GM12865 (cell line): ENCODE measurements at regions not wholly inside any gene's neighbourhood (a gene's known extent, or its start where the extent isn't known, plus 50 kb on each side); places are given as distances from the start of the nearest gene placed in this dataset.
"Not testable (repeated sequence)": the region's sequence is repeated elsewhere in the genome, so short reads cannot be mapped to it uniquely, and the experiment has no call there.

ENCODE experiments used
- DNase-seq: peaks from one replicate; pipeline ENCODE4 v3.0.0; 2010; ENCODE audit warnings: low read depth
- H3K4me3 ChIP-seq: 2 replicates; pipeline ENCODE4 v1.5.1; 2011; ENCODE audit warnings: mild to moderate bottlenecking, low read depth, low read length, control low read depth

DNA sequence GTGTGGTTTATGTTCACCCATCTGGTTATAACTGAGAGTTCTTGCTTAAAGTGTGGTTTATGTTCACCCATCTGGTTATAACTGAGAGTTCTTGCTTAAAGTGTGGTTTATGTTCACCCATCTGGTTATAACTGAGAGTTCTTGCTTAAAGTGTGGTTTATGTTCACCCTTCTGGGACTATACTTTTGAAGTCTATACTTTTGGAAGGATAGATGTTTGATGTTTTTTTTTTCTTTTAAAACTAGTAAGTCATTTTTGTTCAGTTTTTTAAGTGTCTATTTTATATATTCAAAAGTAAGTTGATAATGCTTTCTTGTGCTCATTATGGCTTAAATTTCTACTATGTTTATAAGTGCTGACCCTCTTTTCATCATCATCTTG, 155.3 kb downstream of the SYT15 start:
- not testable (repeated sequence) for DNase-seq, H3K4me3 ChIP-seq

- not testable (repeated sequence) for H3K4me3 ChIP-seq, DNase-seq
Measured at GRCh38 chr10:46739919-46740318, 161.0 kb downstream of the SYT15 start.

DNA sequence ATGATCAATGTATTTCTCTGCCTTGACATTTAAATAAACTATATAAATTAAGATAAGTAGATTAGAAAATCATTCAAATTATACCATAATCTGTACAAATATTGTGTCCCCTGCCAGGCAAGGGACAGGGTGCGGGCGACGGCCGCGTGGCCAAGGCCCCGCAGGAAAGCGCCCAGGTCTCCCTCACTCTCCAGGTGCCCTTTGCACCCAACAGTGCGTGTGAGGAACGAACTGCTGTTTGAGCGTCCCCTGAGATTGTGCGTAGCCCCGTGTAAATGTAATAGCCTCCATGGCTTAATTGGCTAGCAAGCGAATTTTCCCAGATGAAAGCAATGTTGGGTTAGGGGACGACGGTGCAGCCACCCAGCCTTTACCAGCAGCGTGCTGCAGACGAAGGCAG, 161.4 kb downstream of the SYT15 start:
- not testable (repeated sequence) for DNase-seq

GRCh38 chr10:46749003-46749402, 162.2 kb upstream of the PTPN20 start:
- not testable (repeated sequence) for H3K4me3 ChIP-seq, DNase-seq

More for the DNA sequence above, 161.4 kb downstream of the SYT15 start:
- not testable (repeated sequence) for H3K4me3 ChIP-seq

DNA sequence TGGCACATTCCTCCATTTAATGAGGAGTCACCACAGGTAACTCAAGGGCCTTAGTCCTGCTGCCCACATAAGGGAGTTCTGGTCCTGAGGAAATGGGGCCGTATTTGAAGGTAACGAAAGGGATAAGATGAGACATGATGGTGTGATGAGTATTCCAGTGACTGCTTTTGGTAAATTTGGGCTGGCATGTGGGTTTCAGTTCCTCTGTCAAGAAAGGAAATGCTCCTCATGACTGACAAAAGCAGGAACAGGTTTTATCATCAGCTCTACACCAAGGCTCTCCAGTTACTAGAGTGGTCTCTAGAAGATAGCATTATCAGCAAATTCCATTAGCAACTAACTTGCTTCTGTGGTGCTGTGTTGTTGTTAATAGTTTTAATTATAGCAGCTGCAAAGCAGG, 161.8 kb upstream of the PTPN20 start:
- DNase-seq, H3K4me3 ChIP-seq: not testable (repeated sequence)

DNA sequence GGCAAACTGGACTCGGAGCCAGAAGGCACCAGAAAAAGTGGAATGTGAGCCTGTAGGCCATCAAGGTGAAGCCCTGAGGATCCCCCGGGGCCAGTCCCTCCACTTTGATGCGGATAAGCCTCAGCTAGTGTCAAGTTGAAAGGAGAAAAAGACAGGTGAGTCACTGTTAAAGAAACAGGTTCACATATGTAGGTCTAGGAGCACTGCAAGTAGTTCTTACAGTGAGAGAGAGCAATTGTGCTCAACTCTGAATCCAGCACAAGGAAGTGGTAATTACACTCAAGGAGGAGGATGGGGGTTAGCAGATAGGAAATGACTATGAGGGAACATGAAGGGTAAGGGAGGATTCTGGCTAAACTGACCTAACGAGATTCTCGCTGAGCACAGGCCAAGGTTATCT, 157.5 kb upstream of the PTPN20 start:
- not testable (repeated sequence) for H3K4me3 ChIP-seq

GRCh38 chr10:46761471-46761870, 149.8 kb upstream of the PTPN20 start:
- not testable (repeated sequence) for DNase-seq, H3K4me3 ChIP-seq

More for the DNA sequence above, 157.5 kb upstream of the PTPN20 start:
- DNase-seq: not testable (repeated sequence)

DNA sequence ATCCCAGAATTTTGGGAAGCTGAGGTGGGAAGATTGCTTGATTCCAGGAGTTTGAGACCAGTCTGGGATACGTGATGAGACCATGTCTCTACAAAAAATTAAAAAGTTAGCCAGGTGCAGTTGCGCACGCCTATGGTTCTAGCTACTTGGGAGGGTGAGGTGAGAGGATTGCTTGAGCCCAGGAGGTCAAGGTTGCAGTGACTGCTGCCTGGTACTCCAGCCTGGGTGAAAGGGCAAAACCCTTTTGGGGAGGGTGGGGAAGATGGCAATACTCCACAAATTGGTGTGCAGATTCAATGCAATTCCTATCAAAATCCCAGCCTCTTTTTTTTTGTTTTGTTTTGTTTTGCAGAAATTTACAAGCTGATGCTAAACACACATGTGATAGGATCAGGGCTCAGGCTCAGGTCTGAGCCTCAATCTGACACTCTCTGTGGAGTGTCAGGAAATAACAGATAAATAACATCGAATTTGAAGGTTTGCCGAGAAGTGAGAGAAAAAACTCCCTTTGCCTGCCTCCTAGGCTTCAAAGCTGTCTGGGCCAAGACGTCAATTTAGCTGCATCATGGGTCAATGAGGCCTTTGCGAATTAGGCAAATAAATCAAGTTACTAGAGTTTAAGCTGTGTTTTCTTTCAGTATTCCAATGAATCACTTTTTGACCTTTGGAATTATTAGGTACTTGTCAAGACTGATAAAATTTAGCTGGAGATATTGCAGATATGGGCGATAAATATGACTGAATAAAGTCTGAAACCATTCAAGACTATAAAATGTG, 142.5 kb upstream of the PTPN20 start:
- DNase-seq, H3K4me3 ChIP-seq: not testable (repeated sequence)

GRCh38 chr10:46773178-46773896, 137.9 kb upstream of the PTPN20 start:
- H3K4me3 ChIP-seq, DNase-seq: not testable (repeated sequence)

DNA sequence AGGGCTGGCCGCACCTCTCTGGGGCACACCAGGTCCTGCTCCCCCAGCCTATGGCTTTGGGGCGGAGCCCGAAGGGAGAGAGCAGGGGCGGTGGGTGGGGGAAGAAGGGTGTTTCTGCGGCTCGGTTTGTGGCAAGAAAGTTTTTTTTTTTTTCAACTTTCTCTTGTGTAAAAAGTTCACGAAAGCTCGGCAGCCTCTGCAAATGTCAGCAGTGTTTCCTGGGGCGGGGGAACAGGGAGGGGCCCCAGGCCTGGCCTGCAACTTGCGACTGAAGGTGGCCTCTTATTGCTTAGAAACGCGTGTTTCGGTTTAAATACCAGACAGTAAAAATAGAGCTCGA, 137.4 kb upstream of the PTPN20 start:
- DNase-seq: peak; percentile 9
- H3K4me3 ChIP-seq: not testable (repeated sequence)

DNA sequence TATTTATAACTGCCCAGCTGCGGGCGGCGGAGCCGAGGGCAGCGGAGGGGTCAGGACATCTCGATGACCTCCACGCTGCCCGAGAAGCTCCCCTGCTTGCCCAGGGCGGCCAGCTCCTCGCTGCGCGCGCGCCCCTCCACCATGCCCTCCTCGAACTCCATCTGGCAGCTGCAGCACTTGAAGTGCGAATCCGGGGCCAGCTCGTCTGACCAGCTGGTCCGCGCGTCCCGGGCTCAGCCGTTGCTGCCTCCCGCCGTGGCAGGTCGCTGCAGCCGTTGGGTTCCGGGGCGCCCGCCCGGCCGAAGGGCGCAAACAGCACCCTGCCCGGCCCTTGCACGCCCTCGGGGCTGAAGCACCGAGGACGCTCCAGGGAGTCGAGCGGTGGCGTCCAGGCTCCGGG, 136.9 kb upstream of the PTPN20 start:
- H3K4me3 ChIP-seq, DNase-seq: not testable (repeated sequence)

DNA sequence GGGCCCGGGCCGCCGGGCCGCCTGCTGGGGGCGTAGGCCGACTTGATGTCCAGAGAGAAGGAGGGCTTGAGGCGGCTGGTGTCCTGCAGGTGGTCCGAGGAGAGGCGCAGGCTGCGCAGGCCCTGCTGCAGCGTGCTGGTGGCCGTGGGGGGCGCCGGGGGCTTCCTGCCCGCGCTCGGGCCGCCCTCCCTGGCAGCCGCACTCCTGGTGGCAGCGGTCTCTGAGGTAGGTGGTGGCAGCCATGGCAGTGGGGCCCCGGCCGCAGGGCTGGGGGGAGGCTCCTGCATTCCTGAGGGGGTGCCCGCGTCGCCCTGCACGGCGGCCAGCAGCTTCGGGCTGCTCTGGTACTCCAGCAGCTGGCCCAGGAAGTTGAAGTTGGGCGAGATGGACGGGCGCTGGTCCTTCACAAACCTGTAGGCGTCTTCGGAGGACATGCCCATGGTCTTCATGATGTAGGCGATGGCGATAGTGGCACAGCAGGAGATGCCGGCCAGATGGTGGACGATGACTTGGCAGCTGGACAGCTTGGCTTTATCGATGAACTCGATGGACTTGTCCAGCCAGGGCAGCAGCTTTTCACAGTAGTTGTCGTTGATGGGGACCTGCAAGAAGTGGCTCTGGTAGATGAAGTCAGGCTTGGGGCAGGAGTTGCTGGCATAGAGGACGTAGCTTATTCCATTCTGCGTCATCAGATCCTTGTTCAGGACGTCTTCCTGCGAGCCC, 136.1 kb upstream of the PTPN20 start:
- not testable (repeated sequence) for DNase-seq

DNA sequence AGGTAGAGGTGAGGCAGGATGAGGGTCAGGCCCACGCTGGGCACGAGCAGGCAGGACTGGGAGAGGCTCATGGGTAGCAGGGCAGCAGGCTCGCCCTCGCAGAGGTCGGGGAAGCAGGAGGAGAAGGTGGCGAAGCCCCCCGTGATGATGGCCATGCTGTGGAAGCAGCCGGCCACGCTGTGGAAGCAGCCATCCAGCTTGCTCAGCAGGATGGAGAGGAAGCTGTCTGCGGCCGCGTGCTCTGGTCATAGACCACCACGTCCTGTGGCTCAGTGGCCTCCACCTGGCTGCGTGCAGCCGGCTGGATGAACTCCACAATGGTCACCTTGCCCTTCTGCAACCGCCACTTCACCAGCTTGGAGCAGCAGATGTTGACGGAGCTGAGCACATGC, 135.6 kb upstream of the PTPN20 start:
- DNase-seq, H3K4me3 ChIP-seq: not testable (repeated sequence)

More for the DNA sequence above, 136.1 kb upstream of the PTPN20 start:
- H3K4me3 ChIP-seq: not testable (repeated sequence)

DNA sequence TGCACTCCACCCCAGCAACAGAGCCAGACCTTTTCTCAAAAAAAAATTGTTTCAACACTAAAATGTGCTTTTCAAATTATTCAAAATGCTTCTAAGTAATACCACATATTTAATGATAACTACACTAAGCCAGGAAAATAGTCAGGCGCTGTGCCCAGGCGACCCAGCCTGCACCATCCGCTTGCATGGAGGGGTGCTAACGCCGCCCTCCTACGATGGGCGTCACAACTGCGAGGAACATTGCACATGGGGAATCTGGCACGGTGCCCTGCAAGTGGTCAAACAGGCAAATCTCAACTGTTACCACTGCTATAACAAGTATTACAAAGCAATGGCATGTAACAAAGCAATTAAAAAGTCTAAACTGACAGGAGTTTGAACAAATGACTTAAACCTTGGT, 131.7 kb upstream of the PTPN20 start:
- H3K4me3 ChIP-seq, DNase-seq: not testable (repeated sequence)

DNA sequence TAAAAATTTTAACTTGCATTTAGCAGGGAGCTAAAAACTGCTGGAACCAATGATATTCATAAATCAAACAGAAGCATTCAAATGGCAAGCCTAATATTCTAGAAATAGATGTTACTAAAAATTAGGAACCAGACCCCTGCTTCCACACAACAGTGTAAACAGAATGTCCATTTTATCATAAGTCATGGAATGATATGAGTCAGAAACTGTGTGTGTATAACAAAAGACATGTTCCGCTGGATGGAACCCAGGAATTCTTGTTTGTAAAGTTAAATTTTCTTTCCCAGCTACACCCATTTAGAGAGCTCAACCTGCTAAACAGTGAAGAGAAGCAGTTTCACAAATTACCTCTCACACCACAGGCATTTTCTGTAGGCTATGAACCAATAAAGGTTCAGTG, 131.1 kb upstream of the PTPN20 start:
- DNase-seq, H3K4me3 ChIP-seq: not testable (repeated sequence)

DNA sequence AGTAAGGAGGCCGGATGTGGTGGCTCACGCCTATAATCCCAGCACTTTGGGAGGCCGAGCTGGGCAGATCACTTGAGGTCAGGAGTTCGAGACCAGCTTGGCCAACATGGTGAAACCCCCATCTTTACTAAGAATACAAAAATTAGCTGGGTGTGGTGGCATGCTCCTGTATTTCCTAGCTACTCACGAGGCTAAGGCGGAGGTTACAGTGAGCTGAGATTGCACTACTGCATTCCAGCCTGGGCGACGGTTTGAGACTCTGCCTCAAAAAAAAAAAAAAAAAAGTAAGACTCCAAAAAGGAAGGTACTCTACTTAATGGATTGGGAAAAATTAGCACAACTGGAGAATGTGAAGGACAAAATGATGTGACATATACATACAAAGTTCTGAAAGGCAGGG, 130.2 kb upstream of the PTPN20 start:
- H3K4me3 ChIP-seq, DNase-seq: not testable (repeated sequence)

DNA sequence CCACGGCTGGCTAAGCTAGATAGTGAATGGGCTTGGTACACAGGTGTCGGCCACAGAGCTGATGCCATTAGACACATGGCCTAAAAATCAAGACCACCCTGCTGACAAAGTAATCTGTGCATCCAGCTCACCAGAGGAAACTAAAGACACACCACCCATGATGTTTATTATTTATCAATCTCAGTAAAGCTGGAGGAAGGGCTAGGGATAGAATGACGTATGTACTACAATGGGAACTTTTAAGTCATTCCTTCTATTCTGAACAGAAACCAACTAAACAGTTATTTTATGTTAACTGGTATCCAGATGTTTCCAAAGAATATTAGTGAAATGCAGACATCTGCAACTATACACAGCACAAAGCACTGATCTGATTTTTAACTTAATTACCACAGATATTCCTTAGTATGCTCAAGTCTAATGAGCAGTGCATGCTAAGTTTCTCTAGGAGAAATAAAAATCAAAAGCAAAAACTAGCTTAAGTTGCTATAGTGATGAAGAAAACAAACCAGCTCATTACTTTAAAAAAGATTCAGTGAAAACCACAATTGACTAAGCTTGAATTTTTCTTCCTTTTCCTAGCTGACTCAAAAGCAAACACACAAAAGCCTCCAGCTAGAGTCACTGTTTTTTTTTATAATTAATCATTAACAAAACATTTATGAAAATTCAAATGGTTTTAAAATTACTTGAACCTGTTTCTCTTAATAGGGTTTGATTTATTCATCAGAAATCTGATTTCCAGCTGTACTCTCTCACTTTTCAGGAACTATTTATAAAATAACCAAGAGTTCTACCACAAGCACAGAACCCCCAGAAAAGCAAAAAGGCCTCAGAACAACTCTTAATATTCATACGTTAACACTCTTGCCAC, 129.0 kb upstream of the PTPN20 start:
- DNase-seq, H3K4me3 ChIP-seq: not testable (repeated sequence)

- not testable (repeated sequence) for H3K4me3 ChIP-seq, DNase-seq
Measured at GRCh38 chr10:46784665-46785064, 126.6 kb upstream of the PTPN20 start.

DNA sequence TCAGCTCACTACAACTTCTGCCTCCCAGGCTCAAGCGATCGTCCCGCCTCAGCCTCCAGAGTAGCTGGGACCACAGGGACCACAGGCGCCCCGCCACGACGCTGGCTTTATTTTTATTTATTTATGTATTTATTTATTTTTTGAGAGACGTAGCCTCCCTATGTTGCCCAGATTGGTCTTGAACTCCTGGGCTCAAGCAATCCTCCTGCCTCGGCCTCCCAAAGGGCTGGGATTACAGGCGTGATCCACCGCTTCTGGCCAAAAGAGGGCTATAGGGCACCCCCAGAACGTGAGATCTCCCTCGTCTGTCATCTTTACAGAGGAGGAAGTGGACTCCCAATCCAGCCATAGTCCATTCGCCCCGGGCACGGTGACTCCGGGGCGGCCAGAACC, 125.1 kb upstream of the PTPN20 start:
- H3K4me3 ChIP-seq, DNase-seq: not testable (repeated sequence)
